HG02642 (cell line): ENCODE measurements at regions not wholly inside any gene's neighbourhood (a gene's known extent, or its start where the extent isn't known, plus 50 kb on each side); places are given as distances from the start of the nearest gene placed in this dataset.
"Not testable (repeated sequence)": the region's sequence is repeated elsewhere in the genome, so short reads cannot be mapped to it uniquely, and the experiment has no call there.

Experiments
- ATAC-seq: cut with Tn5 transposase; IDR thresholded peaks from one replicate; pipeline ENCODE4 v1.9.1; 2021; ENCODE audit warnings: mild to moderate bottlenecking; ENCODE audit not compliant: unreplicated experiment, poor library complexity

- ATAC-seq = no peak
Observed at GRCh38 chr10:131363416-131363815, 51.9 kb upstream of the TCERG1L start.

- no peak for ATAC-seq
Observed at GRCh38 chr10:131371571-131371970, 60.0 kb upstream of the TCERG1L start.

DNA sequence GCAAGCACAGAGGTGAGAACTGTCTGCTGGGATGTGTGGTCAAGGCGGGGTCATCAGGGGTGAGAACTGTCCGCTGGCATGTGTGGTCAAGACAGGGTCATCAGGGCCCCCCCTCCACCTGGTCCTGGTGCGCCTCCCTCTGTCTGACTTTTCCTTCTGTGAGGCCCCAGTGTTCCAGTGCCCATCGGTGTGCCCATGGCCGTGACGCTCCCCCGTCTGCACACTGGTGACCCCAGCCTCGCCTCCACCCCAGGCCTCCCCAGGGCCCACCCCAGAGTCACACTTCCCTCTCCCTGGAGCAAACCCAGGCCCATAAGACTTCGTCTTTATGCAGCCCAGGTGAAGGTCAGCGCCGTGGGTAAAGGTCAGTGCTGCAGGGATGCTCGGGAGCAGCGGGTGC, 70.1 kb upstream of the TCERG1L start:
- ATAC-seq = no peak

- ATAC-seq = not testable (repeated sequence)
Observed at GRCh38 chr10:131385161-131385872, 73.8 kb upstream of the TCERG1L start.

DNA sequence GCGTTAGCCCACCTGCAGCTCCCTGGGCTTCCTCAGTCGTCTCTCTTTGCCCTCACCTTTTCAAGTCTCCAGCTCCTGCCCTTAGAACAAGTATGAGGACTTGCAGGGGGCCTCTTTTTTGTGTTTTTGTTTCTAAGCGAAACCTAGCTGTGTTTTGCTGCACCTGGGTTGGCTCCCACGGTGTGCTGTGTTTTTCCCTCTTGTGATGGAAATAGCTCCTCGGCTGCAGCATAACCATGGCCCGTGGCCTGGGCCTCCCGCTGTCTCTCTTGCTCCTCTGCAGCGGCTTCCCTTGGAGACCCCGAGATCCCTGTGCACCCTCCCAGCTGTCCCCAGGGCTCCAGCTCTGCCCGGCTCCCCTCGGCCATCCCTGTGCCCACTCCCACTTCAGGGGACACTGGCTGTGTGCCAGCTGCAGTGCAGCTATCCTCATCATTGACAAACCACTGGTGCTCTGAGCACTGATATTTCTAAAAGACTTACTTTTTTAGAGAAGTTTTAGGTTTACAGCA, 75.6 kb upstream of the TCERG1L start:
- no peak for ATAC-seq

DNA sequence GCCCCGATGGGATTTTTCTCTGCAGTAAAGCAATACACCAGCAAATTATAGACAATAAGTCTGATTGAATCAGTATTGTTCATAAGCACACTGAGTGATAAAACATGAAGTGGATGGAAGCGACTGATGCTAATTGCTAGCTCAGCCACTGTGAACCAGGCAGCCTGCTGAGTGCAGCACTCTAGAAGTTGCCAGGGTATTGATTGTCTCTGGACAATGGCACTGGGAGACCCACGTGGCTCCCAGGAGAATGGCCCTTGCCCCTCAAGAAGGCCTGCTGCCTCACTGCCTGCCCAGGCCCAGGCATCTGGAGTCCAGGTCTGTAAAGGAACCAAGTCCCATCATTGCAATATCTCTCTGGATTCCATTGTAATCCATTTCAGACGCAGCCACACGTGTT, 80.4 kb upstream of the TCERG1L start:
- ATAC-seq = no peak

DNA sequence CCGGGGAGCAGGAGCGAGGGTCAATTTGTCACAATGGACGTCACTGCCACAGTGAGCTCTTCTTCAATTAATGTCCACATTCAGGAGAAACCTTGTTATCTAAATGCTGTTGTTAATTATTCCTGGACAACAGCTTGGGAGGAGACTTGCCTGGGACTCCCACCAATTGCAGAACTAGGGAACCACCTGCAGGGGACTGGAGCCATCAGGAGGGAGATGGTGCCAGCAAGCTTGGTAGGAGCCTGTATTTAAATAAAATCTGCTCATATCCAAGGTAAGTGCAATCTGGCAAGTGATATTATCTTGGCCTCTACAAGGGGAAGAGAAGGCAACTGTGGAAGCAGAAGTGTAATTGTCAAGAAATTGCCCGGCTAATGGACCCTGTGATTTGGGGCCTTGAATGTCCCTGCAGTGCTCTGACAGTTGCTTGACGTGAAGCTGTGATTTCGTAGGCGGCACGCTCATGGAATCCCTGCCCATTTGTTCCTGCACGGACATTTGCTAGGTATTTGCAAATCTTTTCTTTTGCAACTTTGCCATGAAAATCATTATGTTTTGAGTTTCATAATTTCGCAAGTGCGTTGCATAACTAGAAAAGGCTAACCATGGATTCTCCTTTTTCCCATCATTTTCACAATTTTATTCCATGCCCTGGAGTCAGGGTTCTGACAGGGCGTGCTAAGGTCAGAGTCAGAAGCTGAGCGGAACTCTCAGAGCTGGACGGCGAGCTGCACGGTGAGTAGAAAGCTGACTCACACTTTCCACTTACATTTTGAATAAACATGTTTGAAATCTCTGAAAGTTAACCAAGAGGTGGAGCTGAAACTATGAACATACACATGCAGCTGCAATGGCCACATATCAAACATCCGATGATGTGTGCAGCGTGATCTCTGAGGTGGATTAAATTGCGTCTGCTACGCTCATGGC, 84.9 kb upstream of the TCERG1L start:
- ATAC-seq = no peak

GRCh38 chr10:131398166-131398565, 86.6 kb upstream of the TCERG1L start:
- no peak for ATAC-seq

DNA sequence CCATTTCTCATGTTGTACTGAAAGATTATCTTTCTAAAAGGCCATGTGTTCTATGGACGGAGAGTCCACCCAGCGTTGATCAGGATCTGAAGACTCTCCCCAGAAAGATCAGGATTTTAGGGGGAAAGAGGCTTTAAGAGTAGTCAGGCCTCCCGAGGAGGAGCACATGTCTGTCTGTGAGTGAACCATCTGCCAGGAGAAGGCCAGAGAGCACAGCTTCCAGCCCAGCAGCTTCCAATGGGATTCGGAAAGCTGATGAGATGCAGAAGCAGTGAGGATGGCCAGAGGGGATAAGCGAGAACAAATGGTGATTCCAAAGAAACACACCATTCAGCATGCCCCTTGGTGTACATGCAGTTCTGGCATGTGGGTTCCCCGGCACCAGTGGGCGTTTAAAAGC, 88.5 kb upstream of the TCERG1L start:
- ATAC-seq = no peak

- no peak for ATAC-seq
Observed at GRCh38 chr10:131400513-131400912, 89.0 kb upstream of the TCERG1L start.

DNA sequence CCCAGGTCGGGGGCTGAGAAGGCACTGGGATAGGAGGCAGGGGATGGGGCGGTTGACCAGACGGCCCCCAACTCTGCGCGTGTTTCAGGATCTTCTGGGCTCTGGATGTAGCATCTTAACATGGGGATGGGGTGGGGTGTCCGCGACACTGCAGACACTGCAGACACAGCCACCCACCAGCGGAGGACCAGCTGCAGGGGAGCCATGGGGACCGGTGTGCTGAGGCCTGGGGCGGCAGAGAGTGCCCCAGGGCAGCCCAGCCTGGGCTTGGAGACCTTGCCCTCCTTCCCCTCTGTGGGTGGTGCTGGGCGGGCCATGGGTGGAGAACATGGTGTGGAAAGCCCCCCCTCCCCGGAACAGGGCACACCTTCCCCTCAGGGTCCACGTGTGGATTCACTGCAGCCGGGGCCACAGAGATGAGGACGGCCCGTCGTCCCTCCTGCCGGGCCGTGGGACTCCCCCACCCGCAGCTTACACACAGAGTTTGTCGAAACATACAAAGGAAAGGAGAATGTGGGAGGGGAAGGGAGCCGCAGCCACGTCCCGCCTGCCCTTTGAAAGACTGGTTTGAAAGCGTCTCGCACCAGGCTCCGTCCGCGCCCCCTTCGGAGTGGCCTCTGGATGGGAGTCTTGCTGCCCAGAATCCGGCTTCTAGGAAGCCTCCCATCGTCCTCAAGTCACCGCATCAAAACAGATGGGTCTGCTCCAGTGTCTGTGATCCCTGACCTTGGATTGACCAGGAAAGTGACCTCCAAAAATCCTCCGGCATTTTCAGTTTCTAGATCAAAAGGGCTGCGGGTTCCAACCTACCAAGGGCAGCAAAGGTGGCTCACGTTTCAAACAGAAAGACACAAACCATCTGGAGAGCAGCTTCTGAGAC, 91.5 kb upstream of the TCERG1L start:
- ATAC-seq = no peak

GRCh38 chr10:131403936-131404335, 92.4 kb upstream of the TCERG1L start:
- no peak for ATAC-seq

GRCh38 chr10:131404886-131405285, 93.4 kb upstream of the TCERG1L start:
- ATAC-seq = no peak

- ATAC-seq = no peak
Observed at GRCh38 chr10:131406676-131407392, 95.3 kb upstream of the TCERG1L start.

DNA sequence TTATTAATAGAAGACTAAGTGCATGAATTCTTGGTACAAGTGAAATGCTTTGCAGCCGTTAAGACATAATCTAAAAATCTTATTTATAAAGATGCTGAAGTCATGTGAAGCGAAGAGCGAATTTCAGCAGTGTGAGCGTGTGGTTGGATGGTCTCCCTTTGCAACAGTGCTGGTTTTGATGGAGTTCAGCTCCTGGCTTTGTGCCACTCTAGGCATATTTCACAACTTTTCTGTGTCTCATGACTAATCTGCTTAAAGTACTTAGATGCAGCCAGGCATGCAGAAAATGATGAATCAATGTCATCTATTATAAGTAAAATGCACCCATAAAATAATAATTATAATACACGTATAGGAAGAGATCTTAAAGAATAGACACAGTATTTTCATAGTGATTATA, 107.2 kb upstream of the TCERG1L start:
- ATAC-seq = no peak

- no peak for ATAC-seq
Observed at GRCh38 chr10:131419797-131420196, 108.3 kb upstream of the TCERG1L start.

- ATAC-seq = no peak
Observed at GRCh38 chr10:131420867-131421266, 109.3 kb upstream of the TCERG1L start.

GRCh38 chr10:131421381-131421780, 109.9 kb upstream of the TCERG1L start:
- no peak for ATAC-seq

- no peak for ATAC-seq
Observed at GRCh38 chr10:131422731-131423130, 111.2 kb upstream of the TCERG1L start.

GRCh38 chr10:131424053-131424452, 112.5 kb upstream of the TCERG1L start:
- no peak for ATAC-seq
